Testis (tissue), 2 donors: ENCODE measurements at regions not wholly inside any gene's neighbourhood (a gene's known extent, or its start where the extent isn't known, plus 50 kb on each side); places are given as distances from the start of the nearest gene placed in this dataset.

ENCODE experiments used
- DNase-seq: peaks from one replicate; pipeline ENCODE4 v3.0.0-alpha.2; 2019
- H3K27ac ChIP-seq, 2 donors: fragments of 200-600 bp; sonication (generic); one replicate each; pipeline ENCODE4 v1.5.1; 2019
- H3K27me3 ChIP-seq: fragments of 200-600 bp; sonication (generic); one replicate; pipeline ENCODE4 v1.5.1; 2019
- H3K36me3 ChIP-seq: fragments of 200-600 bp; sonication (generic); one replicate; pipeline ENCODE4 v1.5.1; 2017; ENCODE audit warnings: low read depth; ENCODE audit errors: missing control alignments
- H3K4me1 ChIP-seq: fragments of 200-600 bp; sonication (generic); one replicate; pipeline ENCODE4 v1.5.1; 2019
- H3K4me3 ChIP-seq, 2 donors: fragments of 200-600 bp; sonication (generic); one replicate each; pipeline ENCODE4 v1.5.1; 2017 to 2019
- H3K9me3 ChIP-seq: fragments of 200-600 bp; sonication (generic); one replicate; pipeline ENCODE4 v1.5.1; 2017
- CTCF ChIP-seq, 3 experiments: fragments of 450-650 bp in 2 of 3; fragments of 200-600 bp in 1 of 3; sonication (generic) in 1 of 3; IDR thresholded peaks; one replicate each; pipeline ENCODE4 v1.5.1; 2016 to 2019; ENCODE audit warnings: antibody characterized with exemption in 3 of 3, mild to moderate bottlenecking in 2 of 3, moderate library complexity in 1 of 3
- POLR2A ChIP-seq: fragments of 450-650 bp; IDR thresholded peaks from one replicate; pipeline ENCODE4 v1.6.1; 2017; ENCODE audit warnings: antibody characterized with exemption, mild to moderate bottlenecking, moderate library complexity
- WGBS, 2 donors: methylation state at CpG; one replicate each; pipeline ENCODE4 v1.1.5; 2018; 5-methylcytosine and 5-hydroxymethylcytosine counted together
- intact Hi-C: fragments of 100-400 bp; cut with DNase I; formaldehyde crosslinking; loops from one replicate; pipeline ENCODE4 v1.15.1; 2023; ENCODE audit warnings: low total_unique reads

DNA sequence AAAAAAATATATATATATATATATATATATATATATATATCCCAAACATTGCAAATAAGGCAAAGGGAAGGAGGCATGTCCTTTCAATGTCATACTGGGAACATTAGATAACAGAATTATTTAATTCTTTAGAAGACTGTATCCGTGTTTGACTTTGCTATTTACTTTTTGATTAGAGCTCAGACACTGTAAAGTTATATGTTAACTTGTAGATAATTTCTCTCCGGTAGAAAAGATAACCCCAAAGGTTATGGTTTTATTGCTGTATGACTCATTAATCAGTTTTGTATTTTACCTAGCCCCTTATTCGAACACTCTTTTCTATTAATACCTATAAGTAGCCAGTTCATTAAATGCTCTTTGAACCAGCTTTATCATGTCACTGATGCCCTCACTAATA is 150.6 kb upstream of the DUSP21 start:
- intact Hi-C loops: no loop called here

GRCh38 chrX:44690129-44690528 is 147.5 kb upstream of the FUNDC1 start:
- no peaks in the 10 kb centered on the region for H3K4me1 ChIP-seq
- H3K36me3 ChIP-seq: no peaks in the 10 kb centered on the region
- H3K4me3 ChIP-seq: no peak overlapping the region
- no peaks in the 10 kb centered on the region for H3K9me3 ChIP-seq
- no peak overlapping the region for H3K27ac ChIP-seq
- no peaks in the 10 kb centered on the region for H3K27me3 ChIP-seq
- TF ChIP-seq POLR2A (no peak), CTCF (IDR thresholded peaks at IDR 0.05) (no peak)
- 88 to 96% methylated on average over 2 of the region's 2 CpGs for WGBS, 2 donors
- intact Hi-C loops: no loop called here
- no peak for DNase-seq

More for the DNA sequence above, 150.6 kb upstream of the DUSP21 start:
- no peak for DNase-seq
- Histone ChIP-seq H3K27me3 (no peaks in the 10 kb centered on the region), H3K9me3 (no peaks in the 10 kb centered on the region), H3K36me3 (no peaks in the 10 kb centered on the region), H3K4me3 (no peak overlapping the region), H3K4me1 (no peaks in the 10 kb centered on the region), H3K27ac (no peak overlapping the region)
- whole genome bisulfite sequencing, 2 donors: 62 to 67% methylated on average over 3 of the region's 3 CpGs
- TF ChIP-seq CTCF (IDR thresholded peaks at IDR 0.05) (no peak), POLR2A (no peak)

- no peaks in the 10 kb centered on the region for H3K36me3 ChIP-seq
- H3K9me3 ChIP-seq: no peaks in the 10 kb centered on the region
- 38 to 43% methylated on average over 8 to 10 of the region's 10 CpGs for WGBS, 2 donors
- intact Hi-C loops: no loop called here
- H3K27ac ChIP-seq: no peak overlapping the region
- peak; percentile 48 for DNase-seq
- no peak for TF ChIP-seq POLR2A
- no peak for TF ChIP-seq CTCF (IDR thresholded peaks at IDR 0.05)
- no peaks in the 10 kb centered on the region for H3K4me1 ChIP-seq
- no peaks in the 10 kb centered on the region for H3K27me3 ChIP-seq
- H3K4me3 ChIP-seq: no peak overlapping the region
Observed at GRCh38 chrX:44675362-44676024, 132.8 kb upstream of the FUNDC1 start.

GRCh38 chrX:44674906-44675305 is 132.2 kb upstream of the FUNDC1 start:
- 53 to 56% methylated on average over 2 of the region's 2 CpGs for WGBS, 2 donors
- Histone ChIP-seq H3K27me3 (no peaks in the 10 kb centered on the region), H3K4me1 (no peaks in the 10 kb centered on the region), H3K36me3 (no peaks in the 10 kb centered on the region), H3K27ac (no peak overlapping the region), H3K9me3 (no peaks in the 10 kb centered on the region), H3K4me3 (no peak overlapping the region)
- no peak for TF ChIP-seq POLR2A
- no peak for TF ChIP-seq CTCF (IDR thresholded peaks at IDR 0.05)
- intact Hi-C loops: no loop called here
- DNase-seq: no peak

DNA sequence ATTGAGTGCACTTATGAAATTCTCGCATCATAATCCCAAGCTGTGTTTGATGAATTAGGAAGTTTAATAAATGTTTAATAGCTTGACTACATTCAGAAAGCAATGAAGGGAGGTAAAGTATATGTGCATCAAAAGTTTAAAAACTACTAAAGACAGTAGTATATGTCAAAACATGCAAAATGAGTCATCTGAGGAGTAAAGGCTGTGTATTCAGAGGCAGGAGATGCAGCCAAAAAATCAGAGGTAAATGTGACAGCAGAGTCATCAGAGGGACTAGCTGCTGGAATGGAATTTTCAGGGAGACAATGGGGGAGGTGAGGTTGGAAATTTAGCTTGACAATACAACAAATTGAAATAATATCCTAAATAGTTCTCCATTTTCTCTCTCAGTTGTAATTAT is 127.0 kb upstream of the FUNDC1 start:
- H3K4me1 ChIP-seq: no peaks in the 10 kb centered on the region
- TF ChIP-seq CTCF (IDR thresholded peaks at IDR 0.05): no peak
- no peak for TF ChIP-seq POLR2A
- intact Hi-C loops: no loop called here
- no peak overlapping the region for H3K27ac ChIP-seq
- no peak for DNase-seq
- no peak overlapping the region for H3K4me3 ChIP-seq
- no peaks in the 10 kb centered on the region for H3K27me3 ChIP-seq
- no peaks in the 10 kb centered on the region for H3K9me3 ChIP-seq
- H3K36me3 ChIP-seq: no peaks in the 10 kb centered on the region
- WGBS, 2 donors: 79 to 88% methylated on average over 1 of the region's 1 CpG
